Astrocyte (in vitro differentiated cells and primary cell): ENCODE measurements at regions not wholly inside any gene's neighbourhood (a gene's known extent, or its start where the extent isn't known, plus 50 kb on each side); places are given as distances from the start of the nearest gene placed in this dataset.

Experiments used
- DNase-seq: peaks from one replicate; pipeline ENCODE4 v3.0.0-alpha.2; 2010; ENCODE audit warnings: low read depth
- FAIRE-seq: peaks from 2 replicates; lab custom pipeline; 2011; peaks lifted over from hg19 to GRCh38; lab: Jason Lieb, UNC
- H2AFZ ChIP-seq: 2 replicates; pipeline ENCODE4 v1.6.0; 2012; ENCODE audit warnings: low read depth, low read length, inconsistent platforms
- H3K27ac ChIP-seq: 2 replicates; pipeline ENCODE4 v1.5.1; 2011; ENCODE audit warnings: low read depth, low read length, inconsistent platforms
- H3K27me3 ChIP-seq: 2 replicates; pipeline ENCODE4 v1.6.0; 2011; ENCODE audit warnings: low read length, inconsistent platforms; ENCODE audit not compliant: insufficient read depth
- H3K36me3 ChIP-seq: 2 replicates; pipeline ENCODE4 v1.5.1; 2011; ENCODE audit warnings: low read length, inconsistent platforms; ENCODE audit not compliant: insufficient read depth
- H3K4me1 ChIP-seq: 2 replicates; pipeline ENCODE4 v1.5.1; 2011; ENCODE audit warnings: low read length, inconsistent platforms; ENCODE audit not compliant: insufficient read depth
- H3K4me2 ChIP-seq: 2 replicates; pipeline ENCODE4 v1.6.0; 2012; ENCODE audit warnings: low read length, inconsistent platforms
- H3K4me3 ChIP-seq: 2 replicates; pipeline ENCODE4 v1.5.1; 2011; ENCODE audit warnings: low read depth, mild to moderate bottlenecking, low read length, inconsistent platforms; ENCODE audit not compliant: insufficient read depth
- H3K79me2 ChIP-seq: 2 replicates; pipeline ENCODE4 v1.6.0; 2012; ENCODE audit warnings: mild to moderate bottlenecking, low read length, inconsistent platforms; ENCODE audit not compliant: insufficient read depth
- H3K9ac ChIP-seq: 2 replicates; pipeline ENCODE4 v1.6.0; 2012; ENCODE audit warnings: mild to moderate bottlenecking, low read length, inconsistent platforms
- H3K9me3 ChIP-seq: 2 replicates; pipeline ENCODE4 v1.5.1; 2012; ENCODE audit warnings: low read depth, mild to moderate bottlenecking, low read length, inconsistent platforms; ENCODE audit not compliant: insufficient read depth
- H4K20me1 ChIP-seq: 2 replicates; pipeline ENCODE4 v1.6.0; 2012; ENCODE audit warnings: low read length, inconsistent platforms; ENCODE audit not compliant: insufficient read depth
- H3K27ac Mint-ChIP-seq: one replicate; pipeline ENCODE4 v1.8.0; 2021; ENCODE audit warnings: mild to moderate bottlenecking, mixed read lengths; ENCODE audit not compliant: unreplicated experiment
- H3K27me3 Mint-ChIP-seq: one replicate; pipeline ENCODE4 v1.8.0; 2021; ENCODE audit warnings: low read depth, mixed read lengths; ENCODE audit not compliant: unreplicated experiment
- H3K36me3 Mint-ChIP-seq: one replicate; pipeline ENCODE4 v1.8.0; 2021; ENCODE audit warnings: low read depth, mixed read lengths; ENCODE audit not compliant: unreplicated experiment
- H3K4me1 Mint-ChIP-seq: one replicate; pipeline ENCODE4 v1.8.0; 2021; ENCODE audit warnings: low read depth, mixed read lengths; ENCODE audit not compliant: unreplicated experiment
- H3K4me3 Mint-ChIP-seq: one replicate; pipeline ENCODE4 v1.8.0; 2021; ENCODE audit warnings: mild to moderate bottlenecking, moderate library complexity, mixed read lengths; ENCODE audit not compliant: unreplicated experiment
- H3K9me3 Mint-ChIP-seq: one replicate; pipeline ENCODE4 v1.8.0; 2021; ENCODE audit warnings: mild to moderate bottlenecking, mixed read lengths; ENCODE audit not compliant: unreplicated experiment
- EZH2 ChIP-seq: IDR thresholded peaks from 2 replicates; pipeline ENCODE4 v1.6.1; 2012; ENCODE audit warnings: mild to moderate bottlenecking, low read length, inconsistent platforms; ENCODE audit not compliant: insufficient read depth
- TF ChIP-seq, protein P1 (sequence below): IDR thresholded peaks from 2 replicates; pipeline ENCODE4 v1.5.1; 2011; ENCODE audit warnings: low read depth, mild to moderate bottlenecking, inconsistent platforms, low read length, moderate library complexity; ENCODE audit not compliant: insufficient read depth

DNA sequence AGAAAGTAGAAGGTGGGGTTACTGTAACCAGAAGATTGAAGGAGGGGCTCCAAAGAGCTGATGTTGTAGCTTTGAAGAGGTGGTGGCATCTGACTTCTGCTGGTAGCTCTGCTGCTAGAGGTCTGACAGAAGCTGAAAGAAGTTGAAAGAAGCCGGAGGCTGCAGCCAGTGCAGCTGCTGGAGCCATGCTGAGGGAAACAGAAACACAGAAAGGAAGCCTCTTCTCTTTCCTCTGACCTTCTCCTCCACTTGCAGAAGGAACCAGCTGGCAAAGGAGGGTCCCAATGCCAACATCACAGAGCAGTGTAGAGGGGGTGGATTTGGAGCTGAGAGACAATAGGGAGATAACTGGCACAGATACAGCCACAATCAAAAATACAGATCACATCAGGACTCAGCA, 89.3 kb upstream of the HHIP start:
- no peak overlapping the region for H2AFZ ChIP-seq
- H3K4me1 ChIP-seq = no peaks in the 10 kb centered on the region
- no peaks in the 10 kb centered on the region for H4K20me1 ChIP-seq
- H3K27ac Mint-ChIP-seq = no peak overlapping the region
- no peaks in the 10 kb centered on the region for H3K79me2 ChIP-seq
- H3K9ac ChIP-seq = no peak overlapping the region
- DNase-seq = no peak
- no peak for FAIRE-seq
- H3K27ac ChIP-seq = no peak overlapping the region
- TF ChIP-seq, protein P1, sequence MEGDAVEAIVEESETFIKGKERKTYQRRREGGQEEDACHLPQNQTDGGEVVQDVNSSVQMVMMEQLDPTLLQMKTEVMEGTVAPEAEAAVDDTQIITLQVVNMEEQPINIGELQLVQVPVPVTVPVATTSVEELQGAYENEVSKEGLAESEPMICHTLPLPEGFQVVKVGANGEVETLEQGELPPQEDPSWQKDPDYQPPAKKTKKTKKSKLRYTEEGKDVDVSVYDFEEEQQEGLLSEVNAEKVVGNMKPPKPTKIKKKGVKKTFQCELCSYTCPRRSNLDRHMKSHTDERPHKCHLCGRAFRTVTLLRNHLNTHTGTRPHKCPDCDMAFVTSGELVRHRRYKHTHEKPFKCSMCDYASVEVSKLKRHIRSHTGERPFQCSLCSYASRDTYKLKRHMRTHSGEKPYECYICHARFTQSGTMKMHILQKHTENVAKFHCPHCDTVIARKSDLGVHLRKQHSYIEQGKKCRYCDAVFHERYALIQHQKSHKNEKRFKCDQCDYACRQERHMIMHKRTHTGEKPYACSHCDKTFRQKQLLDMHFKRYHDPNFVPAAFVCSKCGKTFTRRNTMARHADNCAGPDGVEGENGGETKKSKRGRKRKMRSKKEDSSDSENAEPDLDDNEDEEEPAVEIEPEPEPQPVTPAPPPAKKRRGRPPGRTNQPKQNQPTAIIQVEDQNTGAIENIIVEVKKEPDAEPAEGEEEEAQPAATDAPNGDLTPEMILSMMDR = no peak
- no peak for TF ChIP-seq EZH2
- no peaks in the 10 kb centered on the region for H3K9me3 Mint-ChIP-seq
- no peak overlapping the region for H3K4me3 ChIP-seq
- H3K27me3 ChIP-seq = no peaks in the 10 kb centered on the region
- no peaks in the 10 kb centered on the region for H3K36me3 ChIP-seq
- H3K27me3 Mint-ChIP-seq = peaks cover 2% of the 10 kb centered on the region
- no peaks in the 10 kb centered on the region for H3K4me1 Mint-ChIP-seq
- H3K9me3 ChIP-seq = no peaks in the 10 kb centered on the region
- H3K4me2 ChIP-seq = no peak overlapping the region
- H3K4me3 Mint-ChIP-seq = no peak overlapping the region
- H3K36me3 Mint-ChIP-seq = no peaks in the 10 kb centered on the region

DNA sequence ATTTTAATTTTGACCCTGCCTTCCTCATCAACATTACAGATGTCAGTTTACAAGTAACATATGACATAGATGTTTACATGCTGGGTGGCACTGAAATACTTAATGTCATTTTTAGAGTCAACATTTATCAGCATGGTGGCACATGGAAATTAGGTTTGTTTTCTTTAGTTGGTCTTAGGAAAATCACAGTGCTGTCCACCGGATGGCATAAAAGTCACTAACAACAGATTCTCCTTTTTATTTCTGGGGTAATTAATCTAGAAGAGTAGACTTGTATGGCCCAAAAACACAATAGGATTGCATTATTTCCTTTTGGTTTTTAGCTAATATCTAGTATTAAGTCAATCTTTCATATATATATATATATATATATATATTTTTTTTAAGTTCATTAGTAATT, 88.6 kb upstream of the HHIP start:
- no peaks in the 10 kb centered on the region for H3K27me3 ChIP-seq
- no peaks in the 10 kb centered on the region for H4K20me1 ChIP-seq
- Mint-ChIP-seq H3K36me3 (no peaks in the 10 kb centered on the region), H3K9me3 (no peaks in the 10 kb centered on the region), H3K4me1 (no peaks in the 10 kb centered on the region), H3K27me3 (peaks cover 2% of the 10 kb centered on the region), H3K27ac (no peak overlapping the region), H3K4me3 (no peak overlapping the region)
- FAIRE-seq (no peak), DNase-seq (no peak)
- H2AFZ ChIP-seq = no peak overlapping the region
- H3K36me3 ChIP-seq = no peaks in the 10 kb centered on the region
- no peaks in the 10 kb centered on the region for H3K9me3 ChIP-seq
- H3K79me2 ChIP-seq = no peaks in the 10 kb centered on the region
- no peak overlapping the region for H3K4me3 ChIP-seq
- H3K9ac ChIP-seq = no peak overlapping the region
- TF ChIP-seq, protein P1 = no peak
- no peak overlapping the region for H3K4me2 ChIP-seq
- H3K27ac ChIP-seq = no peak overlapping the region
- no peaks in the 10 kb centered on the region for H3K4me1 ChIP-seq

DNA sequence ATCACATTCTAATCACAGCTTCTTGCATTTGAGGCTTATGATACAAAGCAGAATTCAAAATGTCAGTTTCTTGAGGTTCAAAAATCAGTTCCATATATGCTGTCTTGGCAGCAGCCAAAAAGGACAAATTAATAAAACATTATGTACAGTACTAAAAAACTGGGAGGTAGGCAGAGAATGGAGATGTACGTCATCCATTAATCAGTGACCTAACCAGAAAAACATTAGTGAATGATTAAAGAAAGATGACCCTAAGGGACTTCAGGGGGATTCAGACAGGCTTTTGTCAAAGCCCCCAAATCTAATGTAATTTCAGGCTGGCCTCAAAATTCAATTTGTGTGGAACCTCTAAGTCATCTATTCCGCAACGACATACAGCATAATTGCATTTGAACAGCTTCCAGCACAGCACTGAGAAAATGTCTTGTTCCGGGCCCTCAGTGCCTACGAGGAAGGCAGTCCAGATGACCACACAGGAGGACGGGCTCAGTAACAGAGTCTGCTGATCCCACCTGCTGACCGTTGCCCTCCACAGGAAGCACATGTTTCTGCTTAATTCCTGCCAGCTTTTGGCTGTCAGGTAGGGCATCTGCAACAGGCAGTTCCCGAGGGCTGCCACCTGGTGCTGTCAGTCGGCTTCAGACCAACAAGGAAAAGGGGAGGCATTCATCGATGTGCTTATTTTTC, 83.8 kb upstream of the HHIP start:
- Histone ChIP-seq H3K4me3 (no peak overlapping the region), H3K9ac (no peak overlapping the region), H3K27ac (no peak overlapping the region), H3K79me2 (no peaks in the 10 kb centered on the region), H2AFZ (no peak overlapping the region), H3K36me3 (no peaks in the 10 kb centered on the region), H4K20me1 (no peaks in the 10 kb centered on the region), H3K4me2 (no peak overlapping the region), H3K9me3 (no peaks in the 10 kb centered on the region), H3K4me1 (peaks cover 4% of the 10 kb centered on the region), H3K27me3 (no peaks in the 10 kb centered on the region)
- no peaks in the 10 kb centered on the region for H3K9me3 Mint-ChIP-seq
- H3K27me3 Mint-ChIP-seq = peaks cover 2% of the 10 kb centered on the region
- H3K4me1 Mint-ChIP-seq = peaks cover 3% of the 10 kb centered on the region
- TF ChIP-seq, protein P1 = no peak
- TF ChIP-seq EZH2 = no peak
- no peaks in the 10 kb centered on the region for H3K36me3 Mint-ChIP-seq
- no peak overlapping the region for H3K27ac Mint-ChIP-seq
- H3K4me3 Mint-ChIP-seq = no peak overlapping the region
- no peak for FAIRE-seq
- no peak for DNase-seq
